ENCODE measurements at regions not wholly inside any gene's neighbourhood (a gene's known extent, or its start where the extent isn't known, plus 50 kb on each side); places are given as distances from the start of the nearest gene placed in this dataset.

GRCh38 chr4:129323658-129324057 is 227.7 kb downstream of the C4orf33 start:
- Mint-ChIP-seq H3K27ac (no peak overlapping the region), H3K4me3 (no peak overlapping the region), H3K4me1 (no peaks in the 10 kb centered on the region), H3K9me3 (peaks cover 3% of the 10 kb centered on the region), H3K27me3 (peaks cover 4% of the 10 kb centered on the region), H3K36me3 (ENCODE audit: low read depth) (no peaks in the 10 kb centered on the region)
- no peak for ATAC-seq
- DNase-seq: no peak

- H3K36me3 Mint-ChIP-seq (ENCODE audit: low read depth): no peaks in the 10 kb centered on the region
- peaks cover 4% of the 10 kb centered on the region for H3K27me3 Mint-ChIP-seq
- no peak for DNase-seq
- H3K4me3 Mint-ChIP-seq: no peak overlapping the region
- no peak for ATAC-seq
- no peaks in the 10 kb centered on the region for H3K4me1 Mint-ChIP-seq
- H3K27ac Mint-ChIP-seq: no peak overlapping the region
- peaks cover 8% of the 10 kb centered on the region for H3K9me3 Mint-ChIP-seq
Observed at GRCh38 chr4:129326571-129327460, 230.9 kb downstream of the C4orf33 start.

- no peak for ATAC-seq
- Mint-ChIP-seq H3K9me3 (peaks cover 8% of the 10 kb centered on the region), H3K4me3 (no peak overlapping the region), H3K27me3 (peaks cover 4% of the 10 kb centered on the region), H3K4me1 (no peaks in the 10 kb centered on the region), H3K36me3 (ENCODE audit: low read depth) (no peaks in the 10 kb centered on the region), H3K27ac (no peak overlapping the region)
- no peak for DNase-seq
Observed at GRCh38 chr4:129327637-129328036, 231.7 kb downstream of the C4orf33 start.

GRCh38 chr4:129328162-129328561 is 232.2 kb downstream of the C4orf33 start:
- Mint-ChIP-seq H3K4me3 (no peak overlapping the region), H3K27ac (no peak overlapping the region), H3K27me3 (peaks cover 6% of the 10 kb centered on the region), H3K4me1 (no peaks in the 10 kb centered on the region), H3K9me3 (peaks cover 8% of the 10 kb centered on the region), H3K36me3 (ENCODE audit: low read depth) (no peaks in the 10 kb centered on the region)
- ATAC-seq (no peak), DNase-seq (no peak)

- Mint-ChIP-seq H3K4me1 (no peaks in the 10 kb centered on the region), H3K4me3 (no peak overlapping the region), H3K36me3 (ENCODE audit: low read depth) (no peaks in the 10 kb centered on the region), H3K27me3 (peaks cover 5% of the 10 kb centered on the region), H3K27ac (no peak overlapping the region), H3K9me3 (peaks cover 4% of the 10 kb centered on the region)
- no peak for ATAC-seq
- no peak for DNase-seq
Observed at GRCh38 chr4:129334136-129334535, 238.2 kb downstream of the C4orf33 start.

- Mint-ChIP-seq H3K4me1 (no peaks in the 10 kb centered on the region), H3K27ac (no peak overlapping the region), H3K27me3 (peaks cover 7% of the 10 kb centered on the region), H3K36me3 (ENCODE audit: low read depth) (no peaks in the 10 kb centered on the region), H3K9me3 (peaks cover under 1% of the 10 kb centered on the region), H3K4me3 (no peak overlapping the region)
- DNase-seq (no peak), ATAC-seq (no peak)
Observed at GRCh38 chr4:129335276-129335675, 239.3 kb downstream of the C4orf33 start.

- Mint-ChIP-seq H3K27ac (no peak overlapping the region), H3K9me3 (no peaks in the 10 kb centered on the region)
- ATAC-seq: no peak
Observed at GRCh38 chr4:129335818-129336217, 239.9 kb downstream of the C4orf33 start.

GRCh38 chr4:129336457-129337227 is 240.7 kb downstream of the C4orf33 start:
- no peak for DNase-seq
- Mint-ChIP-seq H3K36me3 (ENCODE audit: low read depth) (no peaks in the 10 kb centered on the region), H3K4me1 (no peaks in the 10 kb centered on the region), H3K4me3 (no peak overlapping the region), H3K27me3 (peaks cover 7% of the 10 kb centered on the region), H3K9me3 (no peaks in the 10 kb centered on the region), H3K27ac (no peak overlapping the region)
- no peak for ATAC-seq

More at GRCh38 chr4:129335818-129336217, 239.9 kb downstream of the C4orf33 start:
- no peak overlapping the region for H3K4me3 Mint-ChIP-seq
- DNase-seq: no peak
- no peaks in the 10 kb centered on the region for H3K36me3 Mint-ChIP-seq (ENCODE audit: low read depth)
- no peaks in the 10 kb centered on the region for H3K4me1 Mint-ChIP-seq
- peaks cover 7% of the 10 kb centered on the region for H3K27me3 Mint-ChIP-seq

GRCh38 chr4:129337228-129337620 is 241.3 kb downstream of the C4orf33 start:
- Mint-ChIP-seq H3K36me3 (ENCODE audit: low read depth) (no peaks in the 10 kb centered on the region), H3K9me3 (no peaks in the 10 kb centered on the region), H3K27ac (no peak overlapping the region), H3K27me3 (peaks cover 7% of the 10 kb centered on the region), H3K4me3 (no peak overlapping the region), H3K4me1 (no peaks in the 10 kb centered on the region)
- no peak for DNase-seq
- no peak for ATAC-seq

- Mint-ChIP-seq H3K4me1 (no peaks in the 10 kb centered on the region), H3K36me3 (ENCODE audit: low read depth) (no peaks in the 10 kb centered on the region), H3K27me3 (peaks cover 8% of the 10 kb centered on the region), H3K27ac (no peak overlapping the region), H3K9me3 (no peaks in the 10 kb centered on the region), H3K4me3 (no peak overlapping the region)
- no peak for DNase-seq
- no peak for ATAC-seq
Observed at GRCh38 chr4:129342819-129343408, 247.0 kb downstream of the C4orf33 start.

GRCh38 chr4:129344058-129344457 is 248.1 kb downstream of the C4orf33 start:
- no peak for ATAC-seq
- H3K9me3 Mint-ChIP-seq: no peaks in the 10 kb centered on the region

GRCh38 chr4:129345609-129346008 is 249.7 kb downstream of the C4orf33 start:
- ATAC-seq (no peak), DNase-seq (no peak)
- Mint-ChIP-seq H3K36me3 (ENCODE audit: low read depth) (no peaks in the 10 kb centered on the region), H3K9me3 (no peaks in the 10 kb centered on the region), H3K27me3 (peaks cover 3% of the 10 kb centered on the region), H3K4me3 (no peak overlapping the region), H3K4me1 (no peaks in the 10 kb centered on the region), H3K27ac (no peak overlapping the region)

More at GRCh38 chr4:129344058-129344457, 248.1 kb downstream of the C4orf33 start:
- no peak for DNase-seq
- H3K27me3 Mint-ChIP-seq: peaks cover 5% of the 10 kb centered on the region
- no peaks in the 10 kb centered on the region for H3K36me3 Mint-ChIP-seq (ENCODE audit: low read depth)
- no peak overlapping the region for H3K27ac Mint-ChIP-seq
- no peaks in the 10 kb centered on the region for H3K4me1 Mint-ChIP-seq
- no peak overlapping the region for H3K4me3 Mint-ChIP-seq

- H3K27me3 Mint-ChIP-seq: peaks cover 3% of the 10 kb centered on the region
- no peaks in the 10 kb centered on the region for H3K4me1 Mint-ChIP-seq
- no peaks in the 10 kb centered on the region for H3K36me3 Mint-ChIP-seq (ENCODE audit: low read depth)
- ATAC-seq: no peak
- no peak for DNase-seq
- no peak overlapping the region for H3K4me3 Mint-ChIP-seq
- no peaks in the 10 kb centered on the region for H3K9me3 Mint-ChIP-seq
- H3K27ac Mint-ChIP-seq: no peak overlapping the region
Observed at GRCh38 chr4:129346036-129346435, 250.1 kb downstream of the C4orf33 start.

- Mint-ChIP-seq H3K36me3 (ENCODE audit: low read depth) (no peaks in the 10 kb centered on the region), H3K4me3 (no peak overlapping the region), H3K9me3 (no peaks in the 10 kb centered on the region), H3K27me3 (peaks cover 3% of the 10 kb centered on the region), H3K27ac (no peak overlapping the region), H3K4me1 (no peaks in the 10 kb centered on the region)
- no peak for DNase-seq
- no peak for ATAC-seq
Observed at GRCh38 chr4:129346734-129347133, 250.8 kb downstream of the C4orf33 start.

Data from activated naive CD8-positive, alpha-beta T cell treated with anti-CD3 and anti-CD28 coated beads, Interleukin-2, amount 50 U/mL, for 24 hours (primary cell).